ENCODE measurements at regions not wholly inside any gene's neighbourhood (a gene's known extent, or its start where the extent isn't known, plus 50 kb on each side); places are given as distances from the start of the nearest gene placed in this dataset.

DNA sequence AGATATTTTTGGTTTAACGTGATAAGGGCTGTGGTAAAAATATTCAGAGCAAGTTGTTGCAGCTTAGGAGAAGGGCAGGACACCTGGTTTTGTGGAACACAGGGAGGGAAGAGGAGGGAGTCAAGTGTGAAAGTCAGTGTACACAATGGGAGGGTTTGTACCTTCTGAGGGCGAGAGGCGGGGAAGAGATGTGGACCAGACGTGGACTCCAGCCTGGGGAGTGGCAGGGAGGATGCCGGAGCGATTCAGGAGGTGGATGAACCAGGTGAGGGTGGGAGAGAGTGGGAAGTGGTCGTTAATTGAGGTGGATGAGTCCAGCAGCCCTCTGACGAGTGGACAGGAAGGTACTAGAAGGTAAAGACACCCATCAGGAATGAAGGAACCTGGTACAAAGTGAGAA is 52.2 kb upstream of the IRF2BP2 start:
- H3K4me1 ChIP-seq (ENCODE audit: control insufficient read depth, insufficient read depth, low read length) = peaks cover 36% of the 10 kb centered on the region
- intact Hi-C loops (cut with micrococcal nuclease; ENCODE audit: unreplicated experiment) = no loop called here
- peaks cover 4% of the 10 kb centered on the region; the same call in 1 of the 2 replicates for H3K9me3 ChIP-seq (ENCODE audit: control insufficient read depth, insufficient read depth, low read depth, low read length)
- DNase-seq (ENCODE audit: low read depth, low spot score) (no peak), ATAC-seq (no peak)
- no peaks in the 10 kb centered on the region for H3K27me3 ChIP-seq (ENCODE audit: control insufficient read depth, insufficient read depth, low read length)
- POLR2A ChIA-PET = no interaction called here
- TF ChIP-seq, protein P1, sequence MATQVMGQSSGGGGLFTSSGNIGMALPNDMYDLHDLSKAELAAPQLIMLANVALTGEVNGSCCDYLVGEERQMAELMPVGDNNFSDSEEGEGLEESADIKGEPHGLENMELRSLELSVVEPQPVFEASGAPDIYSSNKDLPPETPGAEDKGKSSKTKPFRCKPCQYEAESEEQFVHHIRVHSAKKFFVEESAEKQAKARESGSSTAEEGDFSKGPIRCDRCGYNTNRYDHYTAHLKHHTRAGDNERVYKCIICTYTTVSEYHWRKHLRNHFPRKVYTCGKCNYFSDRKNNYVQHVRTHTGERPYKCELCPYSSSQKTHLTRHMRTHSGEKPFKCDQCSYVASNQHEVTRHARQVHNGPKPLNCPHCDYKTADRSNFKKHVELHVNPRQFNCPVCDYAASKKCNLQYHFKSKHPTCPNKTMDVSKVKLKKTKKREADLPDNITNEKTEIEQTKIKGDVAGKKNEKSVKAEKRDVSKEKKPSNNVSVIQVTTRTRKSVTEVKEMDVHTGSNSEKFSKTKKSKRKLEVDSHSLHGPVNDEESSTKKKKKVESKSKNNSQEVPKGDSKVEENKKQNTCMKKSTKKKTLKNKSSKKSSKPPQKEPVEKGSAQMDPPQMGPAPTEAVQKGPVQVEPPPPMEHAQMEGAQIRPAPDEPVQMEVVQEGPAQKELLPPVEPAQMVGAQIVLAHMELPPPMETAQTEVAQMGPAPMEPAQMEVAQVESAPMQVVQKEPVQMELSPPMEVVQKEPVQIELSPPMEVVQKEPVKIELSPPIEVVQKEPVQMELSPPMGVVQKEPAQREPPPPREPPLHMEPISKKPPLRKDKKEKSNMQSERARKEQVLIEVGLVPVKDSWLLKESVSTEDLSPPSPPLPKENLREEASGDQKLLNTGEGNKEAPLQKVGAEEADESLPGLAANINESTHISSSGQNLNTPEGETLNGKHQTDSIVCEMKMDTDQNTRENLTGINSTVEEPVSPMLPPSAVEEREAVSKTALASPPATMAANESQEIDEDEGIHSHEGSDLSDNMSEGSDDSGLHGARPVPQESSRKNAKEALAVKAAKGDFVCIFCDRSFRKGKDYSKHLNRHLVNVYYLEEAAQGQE (IDR thresholded peaks at IDR 0.05; ENCODE audit: insufficient read depth in 1 of 2, low read depth in 2 of 2, low read length in 1 of 2) = no peak
- TF ChIP-seq SIN3A (IDR thresholded peaks at IDR 0.05; ENCODE audit: borderline replicate concordance, insufficient read depth, low read depth, low read length) (no peak), TCF7L2 (IDR thresholded peaks at IDR 0.05; ENCODE audit: low read depth, low read length) (no peak), POLR2AphosphoS5 (IDR thresholded peaks at IDR 0.05; ENCODE audit: low read depth, low read length) (no peak)
- TF ChIP-seq, protein P2, sequence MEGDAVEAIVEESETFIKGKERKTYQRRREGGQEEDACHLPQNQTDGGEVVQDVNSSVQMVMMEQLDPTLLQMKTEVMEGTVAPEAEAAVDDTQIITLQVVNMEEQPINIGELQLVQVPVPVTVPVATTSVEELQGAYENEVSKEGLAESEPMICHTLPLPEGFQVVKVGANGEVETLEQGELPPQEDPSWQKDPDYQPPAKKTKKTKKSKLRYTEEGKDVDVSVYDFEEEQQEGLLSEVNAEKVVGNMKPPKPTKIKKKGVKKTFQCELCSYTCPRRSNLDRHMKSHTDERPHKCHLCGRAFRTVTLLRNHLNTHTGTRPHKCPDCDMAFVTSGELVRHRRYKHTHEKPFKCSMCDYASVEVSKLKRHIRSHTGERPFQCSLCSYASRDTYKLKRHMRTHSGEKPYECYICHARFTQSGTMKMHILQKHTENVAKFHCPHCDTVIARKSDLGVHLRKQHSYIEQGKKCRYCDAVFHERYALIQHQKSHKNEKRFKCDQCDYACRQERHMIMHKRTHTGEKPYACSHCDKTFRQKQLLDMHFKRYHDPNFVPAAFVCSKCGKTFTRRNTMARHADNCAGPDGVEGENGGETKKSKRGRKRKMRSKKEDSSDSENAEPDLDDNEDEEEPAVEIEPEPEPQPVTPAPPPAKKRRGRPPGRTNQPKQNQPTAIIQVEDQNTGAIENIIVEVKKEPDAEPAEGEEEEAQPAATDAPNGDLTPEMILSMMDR (IDR thresholded peaks at IDR 0.05) = no peak
- CTCF ChIA-PET = no interaction called here
- H3K27ac ChIP-seq (ENCODE audit: low read length) = peak overlapping the region; percentile 98
- BruUV-seq (replicated peaks) = no TSS peak
- in situ Hi-C loops (cut with HindIII; ENCODE audit: low pct_unique_long_range_greater_than_20kb, low sequenced_read_pairs) = no loop called here
- no peaks in the 10 kb centered on the region for H3K36me3 ChIP-seq (ENCODE audit: control insufficient read depth, insufficient read depth, low read length)
- no peak overlapping the region for H3K4me3 ChIP-seq (ENCODE audit: low read depth in 2 of 2, low read length in 2 of 2)

DNA sequence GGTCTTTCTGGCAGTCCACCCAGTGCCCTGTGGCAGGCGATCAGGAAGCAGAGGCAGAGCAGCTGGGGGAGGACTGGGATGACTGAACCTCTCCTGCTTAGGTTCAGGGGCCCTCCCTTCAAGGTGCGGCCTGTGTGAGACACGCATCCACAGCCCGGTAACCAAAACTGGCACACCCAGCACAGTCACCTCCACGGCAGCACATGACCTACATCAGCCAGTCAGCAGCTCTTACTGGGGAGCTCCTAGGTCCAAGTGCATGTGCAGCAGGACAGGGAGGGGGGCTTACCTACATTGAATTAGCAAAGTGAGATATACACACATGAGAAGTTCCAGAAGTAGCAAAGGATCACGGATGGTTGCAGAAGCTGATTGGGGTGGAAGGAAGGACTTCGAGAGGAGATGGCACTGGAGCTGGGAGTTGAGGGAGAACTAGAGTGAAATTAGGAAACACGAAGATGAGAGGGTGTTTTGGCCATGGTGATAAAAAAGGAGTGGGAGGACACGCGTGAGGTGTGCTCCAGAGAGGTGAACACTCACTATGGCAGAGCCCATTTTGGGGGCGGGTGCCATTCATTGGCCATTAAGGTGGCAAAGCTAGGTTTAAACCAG is 51.4 kb upstream of the IRF2BP2 start:
- TF ChIP-seq, protein P1 (IDR thresholded peaks at IDR 0.05; ENCODE audit: insufficient read depth in 1 of 2, low read depth in 2 of 2, low read length in 1 of 2) = no peak
- TF ChIP-seq TCF7L2 (IDR thresholded peaks at IDR 0.05; ENCODE audit: low read depth, low read length) (no peak), POLR2AphosphoS5 (IDR thresholded peaks at IDR 0.05; ENCODE audit: low read depth, low read length) (no peak), SIN3A (IDR thresholded peaks at IDR 0.05; ENCODE audit: borderline replicate concordance, insufficient read depth, low read depth, low read length) (no peak)
- TF ChIP-seq, protein P2 (IDR thresholded peaks at IDR 0.05) = no peak
- no TSS peak for BruUV-seq (replicated peaks)
- ChIA-PET CTCF (interaction anchor here (0.6 kb wide), 1 partner anchor 543 kb away, joined by 4 read pairs; no protein-coding TSS in a partner anchor), POLR2A (no interaction called here)
- no peaks in the 10 kb centered on the region for H3K27me3 ChIP-seq (ENCODE audit: control insufficient read depth, insufficient read depth, low read length)
- no peaks in the 10 kb centered on the region for H3K36me3 ChIP-seq (ENCODE audit: control insufficient read depth, insufficient read depth, low read length)
- ATAC-seq (no peak), DNase-seq (ENCODE audit: low read depth, low spot score) (no peak)
- H3K4me1 ChIP-seq (ENCODE audit: control insufficient read depth, insufficient read depth, low read length) = peaks cover 41% of the 10 kb centered on the region
- H3K27ac ChIP-seq (ENCODE audit: low read length) = peak overlapping the region; percentile 98
- intact Hi-C loops (cut with micrococcal nuclease; ENCODE audit: unreplicated experiment) = no loop called here
- peaks cover under 1% of the 10 kb centered on the region; the same call in 1 of the 2 replicates for H3K9me3 ChIP-seq (ENCODE audit: control insufficient read depth, insufficient read depth, low read depth, low read length)
- in situ Hi-C loops (cut with HindIII; ENCODE audit: low pct_unique_long_range_greater_than_20kb, low sequenced_read_pairs) = no loop called here
- no peak overlapping the region for H3K4me3 ChIP-seq (ENCODE audit: low read depth in 2 of 2, low read length in 2 of 2)

Data from Panc1 (cell line).